GM19025 (cell line): ENCODE measurements at regions not wholly inside any gene's neighbourhood (a gene's known extent, or its start where the extent isn't known, plus 50 kb on each side); places are given as distances from the start of the nearest gene placed in this dataset.

ENCODE experiments used
- ATAC-seq: cut with Tn5 transposase; IDR thresholded peaks from one replicate; pipeline ENCODE4 v1.9.1; 2021; ENCODE audit warnings: mild to moderate bottlenecking, low read depth, moderate library complexity; ENCODE audit not compliant: unreplicated experiment

DNA sequence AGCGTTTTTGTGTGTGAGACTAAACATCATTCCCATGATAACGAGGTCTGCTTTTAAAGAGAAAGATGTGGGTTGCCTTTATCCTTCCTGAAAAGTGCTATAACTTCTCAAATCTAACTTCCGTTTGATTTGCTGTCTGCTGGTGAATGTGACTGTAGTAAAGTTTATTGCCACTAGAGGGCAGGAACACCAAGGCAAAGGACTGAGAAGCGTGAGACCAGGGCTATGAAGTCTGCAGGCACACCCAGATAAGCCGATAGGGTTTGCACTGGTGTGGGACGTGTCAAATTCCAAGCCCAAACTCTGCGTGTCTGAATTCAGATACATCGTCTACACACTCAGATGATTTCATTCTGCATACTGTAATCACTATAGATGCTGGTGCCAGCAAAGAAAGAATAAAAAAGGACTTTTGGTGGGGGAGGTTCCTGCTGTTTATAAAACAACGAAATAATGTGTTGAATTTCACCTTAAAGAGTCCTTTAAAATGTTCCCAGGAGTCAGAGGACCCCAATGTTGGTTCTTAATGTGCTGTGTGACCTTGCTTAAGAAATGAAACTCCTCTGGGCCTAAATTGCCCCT, 87.2 kb downstream of the PTTG1 start:
- peak; percentile 73 for ATAC-seq

DNA sequence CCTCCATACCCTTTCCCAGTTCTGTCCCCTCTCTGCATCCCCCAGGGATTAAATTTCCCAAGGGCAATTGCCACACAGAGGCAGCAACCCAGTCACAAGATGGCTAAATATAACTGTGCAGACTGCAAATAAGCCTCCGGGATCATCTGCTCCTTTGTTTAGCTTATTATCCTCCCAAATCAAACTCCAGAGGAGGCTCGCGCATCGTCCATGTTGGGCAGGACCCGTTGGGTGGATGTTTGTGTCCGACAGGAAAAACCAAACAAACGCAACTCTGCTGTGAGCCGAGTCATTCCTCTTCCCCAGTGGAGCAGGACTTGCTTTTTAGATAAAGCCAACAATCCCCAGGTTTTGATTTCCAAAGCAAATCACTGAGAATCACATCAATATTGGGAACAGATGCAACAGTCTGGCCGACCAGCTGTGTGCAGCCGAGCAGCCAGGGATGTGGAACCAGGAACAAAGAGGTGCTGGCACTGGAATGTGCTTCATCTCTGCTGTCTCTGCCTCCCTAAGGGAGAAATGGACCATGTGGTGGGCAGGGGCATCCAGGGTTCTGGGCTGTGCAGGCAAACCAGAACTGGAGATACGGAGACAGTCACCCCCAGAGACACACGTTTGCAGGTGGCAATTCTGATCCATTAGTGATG, 89.8 kb downstream of the PTTG1 start:
- no peak for ATAC-seq
